Ishikawa (cell line): ENCODE measurements at regions not wholly inside any gene's neighbourhood (a gene's known extent, or its start where the extent isn't known, plus 50 kb on each side); places are given as distances from the start of the nearest gene placed in this dataset.

Experiments used
- CEBPB ChIP-seq: IDR thresholded peaks from 2 replicates; pipeline ENCODE4 v1.6.1; 2012
- CREB1 ChIP-seq: IDR thresholded peaks from 2 replicates; pipeline ENCODE4 v1.6.1; 2012; ENCODE audit warnings: low read depth
- EGR1 ChIP-seq: IDR thresholded peaks from 2 replicates; pipeline ENCODE4 v1.6.1; 2012
- EP300 ChIP-seq: IDR thresholded peaks from 2 replicates; pipeline ENCODE4 v1.6.1; 2012; ENCODE audit warnings: borderline replicate concordance
- FOXM1 ChIP-seq: IDR thresholded peaks from 2 replicates; pipeline ENCODE4 v1.6.1; 2012; ENCODE audit warnings: low read depth, borderline replicate concordance
- MAX ChIP-seq: IDR thresholded peaks from 2 replicates; pipeline ENCODE4 v1.6.1; 2012
- NFIC ChIP-seq: IDR thresholded peaks from 2 replicates; pipeline ENCODE4 v1.6.1; 2012
- RAD21 ChIP-seq: IDR thresholded peaks from 2 replicates; pipeline ENCODE4 v1.6.1; 2012; ENCODE audit warnings: low read depth
- REST ChIP-seq: IDR thresholded peaks from 2 replicates; pipeline ENCODE4 v1.6.1; 2012; ENCODE audit warnings: low read depth, mild to moderate bottlenecking
- TAF1 ChIP-seq: IDR thresholded peaks from 2 replicates; pipeline ENCODE4 v1.6.1; 2012; ENCODE audit warnings: low read depth, mild to moderate bottlenecking
- TCF12 ChIP-seq: IDR thresholded peaks from 2 replicates; pipeline ENCODE4 v1.6.1; 2012; ENCODE audit warnings: low read depth
- TEAD4 ChIP-seq: IDR thresholded peaks from 2 replicates; pipeline ENCODE4 v1.6.1; 2012
- USF1 ChIP-seq: IDR thresholded peaks from 2 replicates; pipeline ENCODE4 v1.6.1; 2012
- YY1 ChIP-seq: IDR thresholded peaks from 2 replicates; pipeline ENCODE4 v1.6.1; 2012; ENCODE audit warnings: low read depth
- ZBTB7A ChIP-seq: IDR thresholded peaks from 2 replicates; pipeline ENCODE4 v1.6.1; 2012; ENCODE audit warnings: low read depth

- TF ChIP-seq YY1, result no peak
- no peak for TF ChIP-seq TAF1
- no peak for TF ChIP-seq ZBTB7A
- TF ChIP-seq USF1, result no peak
- no peak for TF ChIP-seq CEBPB
- TF ChIP-seq MAX, result no peak
Observed at GRCh38 chr4:63921561-63921960, 487.7 kb downstream of the TECRL start.

GRCh38 chr4:63919636-63920365, 489.4 kb downstream of the TECRL start:
- TF ChIP-seq TAF1 (no peak), USF1 (no peak), RAD21 (no peak), FOXM1 (no peak), REST (no peak), ZBTB7A (no peak), CREB1 (no peak), NFIC (no peak), TCF12 (no peak), EGR1 (no peak), YY1 (no peak), EP300 (no peak), CEBPB (no peak), TEAD4 (no peak), MAX (no peak)

GRCh38 chr4:63906660-63907183, 502.5 kb downstream of the TECRL start:
- TF ChIP-seq CEBPB (no peak), TAF1 (no peak), EP300 (no peak), REST (no peak), FOXM1 (no peak), NFIC (no peak), ZBTB7A (no peak), EGR1 (no peak), YY1 (no peak), TCF12 (no peak), RAD21 (no peak), CREB1 (no peak), TEAD4 (no peak), MAX (no peak), USF1 (no peak)

- TF ChIP-seq CEBPB, result no peak
- TF ChIP-seq TCF12, result no peak
- TF ChIP-seq ZBTB7A, result no peak
- no peak for TF ChIP-seq CREB1
- no peak for TF ChIP-seq EP300
Observed at GRCh38 chr4:63904201-63904600, 505.0 kb downstream of the TECRL start.

GRCh38 chr4:63901304-63901703, 507.9 kb downstream of the TECRL start:
- TF ChIP-seq MAX (no peak), EP300 (no peak), CREB1 (no peak), TCF12 (no peak), TAF1 (no peak), REST (no peak), FOXM1 (no peak), EGR1 (no peak), CEBPB (no peak), YY1 (no peak), RAD21 (no peak), NFIC (no peak), TEAD4 (no peak), USF1 (no peak), ZBTB7A (no peak)
